Astrocyte of the hippocampus (primary cell): ENCODE measurements at regions not wholly inside any gene's neighbourhood (a gene's known extent, or its start where the extent isn't known, plus 50 kb on each side); places are given as distances from the start of the nearest gene placed in this dataset.
"Not testable (repeated sequence)": the region's sequence is repeated elsewhere in the genome, so short reads cannot be mapped to it uniquely, and the experiment has no call there.

Source experiments
- DNase-seq: peaks from one replicate; pipeline ENCODE4 v3.0.0; 2011; ENCODE audit warnings: low read depth, low spot score

GRCh38 chr6:76684875-76685274 is 612.4 kb upstream of the IMPG1 start:
- DNase-seq = no peak

- no peak for DNase-seq
These were observed 611.5 kb upstream of the IMPG1 start for GRCh38 chr6:76683985-76684384.

- peak; percentile 13 for DNase-seq
These were observed 610.4 kb upstream of the IMPG1 start for GRCh38 chr6:76682842-76683241.

GRCh38 chr6:76681781-76682180 is 609.3 kb upstream of the IMPG1 start:
- peak; percentile 3 for DNase-seq

- no peak for DNase-seq
These were observed 604.6 kb upstream of the IMPG1 start for GRCh38 chr6:76677017-76677416.

- DNase-seq = no peak
These were observed 599.3 kb upstream of the IMPG1 start for GRCh38 chr6:76671751-76672150.

- no peak for DNase-seq
These were observed 571.8 kb upstream of the IMPG1 start for GRCh38 chr6:76644231-76644630.

GRCh38 chr6:76639941-76640340 is 567.5 kb upstream of the IMPG1 start:
- DNase-seq = no peak

GRCh38 chr6:76634695-76635094 is 562.2 kb upstream of the IMPG1 start:
- no peak for DNase-seq

GRCh38 chr6:76633259-76633658 is 560.8 kb upstream of the IMPG1 start:
- DNase-seq = no peak

- DNase-seq = no peak
These were observed 559.2 kb upstream of the IMPG1 start for GRCh38 chr6:76631622-76632021.

GRCh38 chr6:76615395-76615794 is 542.9 kb upstream of the IMPG1 start:
- no peak for DNase-seq

GRCh38 chr6:76612954-76613353 is 540.5 kb upstream of the IMPG1 start:
- DNase-seq = no peak

- DNase-seq = no peak
These were observed 536.7 kb upstream of the IMPG1 start for GRCh38 chr6:76609160-76609559.

GRCh38 chr6:76594109-76594508 is 521.6 kb upstream of the IMPG1 start:
- DNase-seq = no peak

GRCh38 chr6:76593668-76594067 is 521.2 kb upstream of the IMPG1 start:
- no peak for DNase-seq

- DNase-seq = no peak
These were observed 520.1 kb upstream of the IMPG1 start for GRCh38 chr6:76592566-76592965.

GRCh38 chr6:76587271-76587670 is 514.8 kb upstream of the IMPG1 start:
- DNase-seq = no peak

GRCh38 chr6:76584121-76584520 is 511.7 kb upstream of the IMPG1 start:
- DNase-seq = no peak

- DNase-seq = no peak
These were observed 506.3 kb upstream of the IMPG1 start for GRCh38 chr6:76578746-76579145.

GRCh38 chr6:76574746-76575145 is 502.3 kb upstream of the IMPG1 start:
- DNase-seq = no peak

- DNase-seq = no peak
These were observed 493.5 kb upstream of the IMPG1 start for GRCh38 chr6:76565932-76566331.

- DNase-seq = not testable (repeated sequence)
These were observed 489.9 kb upstream of the IMPG1 start for GRCh38 chr6:76562371-76562770.

- not testable (repeated sequence) for DNase-seq
These were observed 488.6 kb upstream of the IMPG1 start for GRCh38 chr6:76560851-76561755.
